Ishikawa (cell line): ENCODE measurements at regions not wholly inside any gene's neighbourhood (a gene's known extent, or its start where the extent isn't known, plus 50 kb on each side); places are given as distances from the start of the nearest gene placed in this dataset.

Experiments used
- CEBPB ChIP-seq: IDR thresholded peaks from 2 replicates; pipeline ENCODE4 v1.6.1; 2012
- CREB1 ChIP-seq: IDR thresholded peaks from 2 replicates; pipeline ENCODE4 v1.6.1; 2012; ENCODE audit warnings: low read depth
- EGR1 ChIP-seq: IDR thresholded peaks from 2 replicates; pipeline ENCODE4 v1.6.1; 2012
- EP300 ChIP-seq: IDR thresholded peaks from 2 replicates; pipeline ENCODE4 v1.6.1; 2012; ENCODE audit warnings: borderline replicate concordance
- FOXM1 ChIP-seq: IDR thresholded peaks from 2 replicates; pipeline ENCODE4 v1.6.1; 2012; ENCODE audit warnings: low read depth, borderline replicate concordance
- MAX ChIP-seq: IDR thresholded peaks from 2 replicates; pipeline ENCODE4 v1.6.1; 2012
- NFIC ChIP-seq: IDR thresholded peaks from 2 replicates; pipeline ENCODE4 v1.6.1; 2012
- RAD21 ChIP-seq: IDR thresholded peaks from 2 replicates; pipeline ENCODE4 v1.6.1; 2012; ENCODE audit warnings: low read depth
- REST ChIP-seq: IDR thresholded peaks from 2 replicates; pipeline ENCODE4 v1.6.1; 2012; ENCODE audit warnings: low read depth, mild to moderate bottlenecking
- TAF1 ChIP-seq: IDR thresholded peaks from 2 replicates; pipeline ENCODE4 v1.6.1; 2012; ENCODE audit warnings: low read depth, mild to moderate bottlenecking
- TCF12 ChIP-seq: IDR thresholded peaks from 2 replicates; pipeline ENCODE4 v1.6.1; 2012; ENCODE audit warnings: low read depth
- TEAD4 ChIP-seq: IDR thresholded peaks from 2 replicates; pipeline ENCODE4 v1.6.1; 2012
- USF1 ChIP-seq: IDR thresholded peaks from 2 replicates; pipeline ENCODE4 v1.6.1; 2012
- YY1 ChIP-seq: IDR thresholded peaks from 2 replicates; pipeline ENCODE4 v1.6.1; 2012; ENCODE audit warnings: low read depth
- ZBTB7A ChIP-seq: IDR thresholded peaks from 2 replicates; pipeline ENCODE4 v1.6.1; 2012; ENCODE audit warnings: low read depth

- TF ChIP-seq TCF12 (no peak), FOXM1 (no peak), REST (no peak), YY1 (no peak), CEBPB (no peak), USF1 (no peak), CREB1 (no peak), MAX (no peak), TAF1 (no peak), TEAD4 (no peak), EGR1 (no peak), ZBTB7A (no peak), EP300 (no peak), RAD21 (no peak), NFIC (no peak)
Observed at GRCh38 chr12:85621041-85621440, 215.2 kb downstream of the RASSF9 start.

GRCh38 chr12:85623763-85624162, 212.4 kb downstream of the RASSF9 start:
- TF ChIP-seq CEBPB (no peak), USF1 (no peak), MAX (no peak)

GRCh38 chr12:85625467-85625866, 210.7 kb downstream of the RASSF9 start:
- TF ChIP-seq YY1 (no peak), REST (no peak), MAX (no peak)

GRCh38 chr12:85626001-85626783, 210.0 kb downstream of the RASSF9 start:
- TF ChIP-seq EGR1, result no peak
- TF ChIP-seq CREB1, result no peak
- TF ChIP-seq FOXM1, result no peak
- TF ChIP-seq EP300, result no peak
- no peak for TF ChIP-seq MAX
- TF ChIP-seq NFIC, result no peak

- TF ChIP-seq TEAD4 (no peak), CREB1 (no peak), FOXM1 (no peak)
Observed at GRCh38 chr12:85626784-85627171, 209.4 kb downstream of the RASSF9 start.

- no peak for TF ChIP-seq RAD21
- no peak for TF ChIP-seq TAF1
- no peak for TF ChIP-seq TEAD4
Observed at GRCh38 chr12:85627584-85627983, 208.6 kb downstream of the RASSF9 start.

GRCh38 chr12:85630851-85631250, 205.4 kb downstream of the RASSF9 start:
- TF ChIP-seq FOXM1 (no peak), RAD21 (no peak), REST (no peak), EGR1 (no peak), TEAD4 (no peak), USF1 (no peak), ZBTB7A (no peak), TAF1 (no peak), CEBPB (no peak), MAX (no peak), TCF12 (no peak), EP300 (no peak), NFIC (no peak), YY1 (no peak), CREB1 (no peak)
